ENCODE measurements at regions not wholly inside any gene's neighbourhood (a gene's known extent, or its start where the extent isn't known, plus 50 kb on each side); places are given as distances from the start of the nearest gene placed in this dataset.

GRCh38 chr5:51273871-51274270 is 109.4 kb upstream of the ISL1 start:
- no peaks in the 10 kb centered on the region for H4K20me1 ChIP-seq (replicated peaks; ENCODE audit: insufficient read depth)
- H3K9me3 Mint-ChIP-seq = no peaks in the 10 kb centered on the region
- peaks cover 1% of the 10 kb centered on the region for H3K27me3 Mint-ChIP-seq (ENCODE audit: insufficient read depth, low read depth, poor library complexity)
- peaks cover 7% of the 10 kb centered on the region for H3K4me1 Mint-ChIP-seq
- H3K79me2 ChIP-seq (replicated peaks; ENCODE audit: insufficient read depth) = no peaks in the 10 kb centered on the region
- no peak for ATAC-seq
- H3K36me3 ChIP-seq (ENCODE audit: insufficient read depth) = no peaks in the 10 kb centered on the region
- H3K4me3 ChIP-seq = no peak overlapping the region
- H3K27ac Mint-ChIP-seq = no peak overlapping the region
- DNase-seq (ENCODE audit: low spot score) = no peak
- H3F3A ChIP-seq (replicated peaks; ENCODE audit: low read depth) = no peaks in the 10 kb centered on the region
- no peaks in the 10 kb centered on the region for H3K27me3 ChIP-seq (ENCODE audit: insufficient read depth)
- H3K4me1 ChIP-seq (ENCODE audit: insufficient read depth) = peaks cover 17% of the 10 kb centered on the region; the same call in 1 of the 2 replicates
- H2AFZ ChIP-seq = no peak overlapping the region
- no peak overlapping the region for H3K4me3 Mint-ChIP-seq
- H3K9me2 ChIP-seq (ENCODE audit: insufficient read depth) = 0 out of 2 replicates have a peak, but pooled peaks cover 3% of the 10 kb centered on the region
- no peak overlapping the region for H3K27ac ChIP-seq (ENCODE audit: low read depth)
- H3K36me3 Mint-ChIP-seq (ENCODE audit: low read depth) = no peaks in the 10 kb centered on the region
- TF ChIP-seq NANOG (IDR thresholded peaks at IDR 0.05; ENCODE audit: borderline replicate concordance) (no peak), EZH2phosphoT487 (IDR thresholded peaks at IDR 0.05; ENCODE audit: unreplicated experiment) (no peak), ZNF331 (CRISPR knock-in tag; IDR thresholded peaks at IDR 0.05; ENCODE audit: low read depth) (no peak), POLR2AphosphoS5 (IDR thresholded peaks at IDR 0.05; ENCODE audit: low read depth) (no peak), REST (IDR thresholded peaks at IDR 0.05; ENCODE audit: unreplicated experiment) (no peak), STAT1 (IDR thresholded peaks at IDR 0.05; ENCODE audit: unreplicated experiment) (no peak), ZNF114 (CRISPR knock-in tag; IDR thresholded peaks at IDR 0.05) (no peak), CREB1 (CRISPR knock-in tag; IDR thresholded peaks at IDR 0.05; ENCODE audit: low read depth) (no peak), EZH2 (IDR thresholded peaks at IDR 0.05; ENCODE audit: low read depth, unreplicated experiment) (no peak)
- TF ChIP-seq, protein P1, sequence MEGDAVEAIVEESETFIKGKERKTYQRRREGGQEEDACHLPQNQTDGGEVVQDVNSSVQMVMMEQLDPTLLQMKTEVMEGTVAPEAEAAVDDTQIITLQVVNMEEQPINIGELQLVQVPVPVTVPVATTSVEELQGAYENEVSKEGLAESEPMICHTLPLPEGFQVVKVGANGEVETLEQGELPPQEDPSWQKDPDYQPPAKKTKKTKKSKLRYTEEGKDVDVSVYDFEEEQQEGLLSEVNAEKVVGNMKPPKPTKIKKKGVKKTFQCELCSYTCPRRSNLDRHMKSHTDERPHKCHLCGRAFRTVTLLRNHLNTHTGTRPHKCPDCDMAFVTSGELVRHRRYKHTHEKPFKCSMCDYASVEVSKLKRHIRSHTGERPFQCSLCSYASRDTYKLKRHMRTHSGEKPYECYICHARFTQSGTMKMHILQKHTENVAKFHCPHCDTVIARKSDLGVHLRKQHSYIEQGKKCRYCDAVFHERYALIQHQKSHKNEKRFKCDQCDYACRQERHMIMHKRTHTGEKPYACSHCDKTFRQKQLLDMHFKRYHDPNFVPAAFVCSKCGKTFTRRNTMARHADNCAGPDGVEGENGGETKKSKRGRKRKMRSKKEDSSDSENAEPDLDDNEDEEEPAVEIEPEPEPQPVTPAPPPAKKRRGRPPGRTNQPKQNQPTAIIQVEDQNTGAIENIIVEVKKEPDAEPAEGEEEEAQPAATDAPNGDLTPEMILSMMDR (conservative IDR thresholded peaks at IDR 0.05; ENCODE audit: low read depth in 2 of 2) = no peak
- H3K4me2 ChIP-seq = no peak overlapping the region

GRCh38 chr5:51275428-51275827 is 107.8 kb upstream of the ISL1 start:
- Histone ChIP-seq H3K27ac (ENCODE audit: low read depth) (no peak overlapping the region), H3K4me1 (ENCODE audit: insufficient read depth) (peaks cover 30% of the 10 kb centered on the region), H3K4me3 (no peak overlapping the region), H4K20me1 (replicated peaks; ENCODE audit: insufficient read depth) (no peaks in the 10 kb centered on the region), H3K4me2 (no peak overlapping the region), H3K79me2 (replicated peaks; ENCODE audit: insufficient read depth) (no peaks in the 10 kb centered on the region), H3K27me3 (ENCODE audit: insufficient read depth) (no peaks in the 10 kb centered on the region), H2AFZ (no peak overlapping the region), H3F3A (replicated peaks; ENCODE audit: low read depth) (no peaks in the 10 kb centered on the region), H3K36me3 (ENCODE audit: insufficient read depth) (no peaks in the 10 kb centered on the region), H3K9me2 (ENCODE audit: insufficient read depth) (0 out of 2 replicates have a peak, but pooled peaks cover 3% of the 10 kb centered on the region)
- Mint-ChIP-seq H3K27ac (no peak overlapping the region), H3K36me3 (ENCODE audit: low read depth) (no peaks in the 10 kb centered on the region), H3K4me1 (peaks cover 21% of the 10 kb centered on the region), H3K27me3 (ENCODE audit: insufficient read depth, low read depth, poor library complexity) (peaks cover 1% of the 10 kb centered on the region), H3K4me3 (no peak overlapping the region), H3K9me3 (no peaks in the 10 kb centered on the region)
- DNase-seq (ENCODE audit: low spot score) (no peak), ATAC-seq (no peak)
- TF ChIP-seq REST (IDR thresholded peaks at IDR 0.05; ENCODE audit: unreplicated experiment) = no peak
- TF ChIP-seq ZNF331 (CRISPR knock-in tag; IDR thresholded peaks at IDR 0.05; ENCODE audit: low read depth) = no peak

Measured in GM23338 (cell line).